Esophagus muscularis mucosa (tissue), 3 donors: ENCODE measurements at regions not wholly inside any gene's neighbourhood (a gene's known extent, or its start where the extent isn't known, plus 50 kb on each side); places are given as distances from the start of the nearest gene placed in this dataset.

Experiments
- CTCF ChIP-seq, 3 experiments: fragments of 200-600 bp in 2 of 3; fragments of 450-650 bp in 1 of 3; sonication (generic) in 2 of 3; IDR thresholded peaks; one replicate each; pipeline ENCODE4 v1.5.1; 2017 to 2019; ENCODE audit warnings: antibody characterized with exemption in 3 of 3, mild to moderate bottlenecking in 2 of 3, moderate library complexity in 1 of 3
- POLR2AphosphoS5 ChIP-seq, 2 donors: sonication (generic); formaldehyde crosslinking; IDR thresholded peaks; one replicate each; pipeline ENCODE4 v1.6.1; 2017; ENCODE audit warnings: antibody characterized with exemption in 2 of 2

GRCh38 chr11:122414406-122415018 lies 241.0 kb upstream of the UBASH3B start:
- TF ChIP-seq POLR2AphosphoS5 (IDR thresholded peaks at IDR 0.05) (no peak), CTCF (IDR thresholded peaks at IDR 0.05) (no peak)
